ENCODE measurements at regions not wholly inside any gene's neighbourhood (a gene's known extent, or its start where the extent isn't known, plus 50 kb on each side); places are given as distances from the start of the nearest gene placed in this dataset.

DNA sequence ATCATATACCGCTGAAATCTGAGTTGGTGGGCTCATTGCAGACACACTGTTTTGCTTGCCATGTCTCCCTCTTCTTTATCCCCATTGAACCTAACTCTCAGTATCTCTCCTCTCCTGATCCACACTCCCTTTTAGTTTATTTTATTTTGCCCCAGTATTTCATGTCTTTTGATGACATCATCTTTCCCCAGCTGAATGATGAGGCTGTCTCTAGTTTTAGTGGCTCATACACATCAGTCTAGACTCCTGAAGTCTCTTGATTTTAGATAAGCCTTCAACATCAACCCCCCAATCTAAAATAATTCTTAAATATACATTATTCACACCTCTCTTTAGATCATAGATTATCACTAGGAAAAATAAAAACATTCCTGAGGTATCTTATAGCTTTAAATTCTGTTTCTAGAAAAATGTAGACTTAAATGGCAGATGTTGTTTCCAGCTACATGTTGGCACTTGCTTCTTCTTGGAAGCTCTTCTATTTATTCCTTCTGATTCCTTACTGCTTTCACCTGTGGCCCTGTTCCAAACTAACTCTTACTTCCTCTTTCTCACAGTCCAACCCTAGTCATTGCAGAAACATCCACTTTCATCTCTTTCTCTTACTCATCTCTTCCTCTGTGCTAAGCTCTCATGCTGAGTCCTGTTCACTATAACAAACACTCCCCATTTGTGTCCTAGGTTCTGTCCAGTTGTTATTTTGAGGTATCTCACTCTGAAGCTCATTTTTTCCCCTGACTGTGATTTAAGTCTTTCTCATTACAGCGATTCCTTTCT, 191.9 kb upstream of the SLC35B3 start:
- peak overlapping the region; percentile 61 for H3K4me2 ChIP-seq (ENCODE audit: low read length)
- Mint-ChIP-seq H3K36me3 (ENCODE audit: low read depth, unreplicated experiment) (no peaks in the 10 kb centered on the region), H3K4me3 (ENCODE audit: unreplicated experiment) (no peak overlapping the region), H3K4me1 (ENCODE audit: low read depth, unreplicated experiment) (no peaks in the 10 kb centered on the region), H3K27me3 (ENCODE audit: low read depth, unreplicated experiment) (no peaks in the 10 kb centered on the region), H3K9me3 (ENCODE audit: unreplicated experiment) (no peaks in the 10 kb centered on the region), H3K27ac (ENCODE audit: unreplicated experiment) (no peak overlapping the region)
- H3K9me3 ChIP-seq (ENCODE audit: insufficient read depth, low read depth, low read length): no peaks in the 10 kb centered on the region
- peak; percentile 36 for DNase-seq (ENCODE audit: low read depth)
- H3K9ac ChIP-seq (ENCODE audit: low read length): peak overlapping the region; percentile 32
- no peak overlapping the region for H3K4me3 ChIP-seq (ENCODE audit: insufficient read depth, low read depth, low read length)
- H3K27ac ChIP-seq (ENCODE audit: low read depth, low read length): peak overlapping the region; percentile 44
- FAIRE-seq: no peak
- H3K79me2 ChIP-seq (ENCODE audit: insufficient read depth, low read length): no peaks in the 10 kb centered on the region
- H3K36me3 ChIP-seq (ENCODE audit: insufficient read depth, low read length): no peaks in the 10 kb centered on the region
- H4K20me1 ChIP-seq (ENCODE audit: insufficient read depth, low read length): no peaks in the 10 kb centered on the region
- TF ChIP-seq EZH2 (IDR thresholded peaks at IDR 0.05; ENCODE audit: insufficient read depth, low read length) (no peak), CTCF (IDR thresholded peaks at IDR 0.05; ENCODE audit: insufficient read depth, low read depth, low read length) (no peak)
- H3K4me1 ChIP-seq (ENCODE audit: insufficient read depth, low read length): peaks cover 4% of the 10 kb centered on the region
- H3K27me3 ChIP-seq (ENCODE audit: insufficient read depth, low read length): no peaks in the 10 kb centered on the region
- no peak overlapping the region for H2AFZ ChIP-seq (ENCODE audit: low read depth, low read length)

DNA sequence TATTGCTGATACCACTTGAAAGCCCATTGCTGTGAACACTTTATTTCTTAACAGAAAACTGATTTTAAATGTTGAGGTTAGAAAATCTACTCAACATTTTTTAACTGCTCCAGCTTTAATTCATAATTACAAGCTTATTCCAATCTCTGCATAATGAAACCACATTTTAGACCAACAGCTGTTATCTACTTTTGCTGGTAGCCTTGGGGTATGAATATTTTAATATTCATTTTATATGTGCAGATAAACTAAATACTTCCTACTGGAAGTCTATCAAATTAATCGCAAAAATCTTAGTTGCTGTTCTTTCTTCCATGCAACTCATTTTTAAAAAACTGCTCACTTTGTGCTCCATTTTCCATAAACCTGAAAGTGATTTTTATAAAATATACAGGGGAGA, 189.3 kb upstream of the SLC35B3 start:
- H2AFZ ChIP-seq (ENCODE audit: low read depth, low read length): no peak overlapping the region
- H3K79me2 ChIP-seq (ENCODE audit: insufficient read depth, low read length): no peaks in the 10 kb centered on the region
- Mint-ChIP-seq H3K36me3 (ENCODE audit: low read depth, unreplicated experiment) (no peaks in the 10 kb centered on the region), H3K27me3 (ENCODE audit: low read depth, unreplicated experiment) (no peaks in the 10 kb centered on the region), H3K9me3 (ENCODE audit: unreplicated experiment) (no peaks in the 10 kb centered on the region), H3K4me1 (ENCODE audit: low read depth, unreplicated experiment) (no peaks in the 10 kb centered on the region), H3K4me3 (ENCODE audit: unreplicated experiment) (no peak overlapping the region), H3K27ac (ENCODE audit: unreplicated experiment) (no peak overlapping the region)
- no peak overlapping the region for H3K9ac ChIP-seq (ENCODE audit: low read length)
- FAIRE-seq: no peak
- H3K9me3 ChIP-seq (ENCODE audit: insufficient read depth, low read depth, low read length): no peaks in the 10 kb centered on the region
- no peak for TF ChIP-seq CTCF (IDR thresholded peaks at IDR 0.05; ENCODE audit: insufficient read depth, low read depth, low read length)
- TF ChIP-seq EZH2 (IDR thresholded peaks at IDR 0.05; ENCODE audit: insufficient read depth, low read length): no peak
- H3K36me3 ChIP-seq (ENCODE audit: insufficient read depth, low read length): no peaks in the 10 kb centered on the region
- no peak overlapping the region for H3K27ac ChIP-seq (ENCODE audit: low read depth, low read length)
- no peaks in the 10 kb centered on the region for H3K27me3 ChIP-seq (ENCODE audit: insufficient read depth, low read length)
- no peak for DNase-seq (ENCODE audit: low read depth)
- no peaks in the 10 kb centered on the region for H4K20me1 ChIP-seq (ENCODE audit: insufficient read depth, low read length)
- no peak overlapping the region for H3K4me2 ChIP-seq (ENCODE audit: low read length)
- H3K4me1 ChIP-seq (ENCODE audit: insufficient read depth, low read length): peaks cover 4% of the 10 kb centered on the region
- H3K4me3 ChIP-seq (ENCODE audit: insufficient read depth, low read depth, low read length): no peak overlapping the region

DNA sequence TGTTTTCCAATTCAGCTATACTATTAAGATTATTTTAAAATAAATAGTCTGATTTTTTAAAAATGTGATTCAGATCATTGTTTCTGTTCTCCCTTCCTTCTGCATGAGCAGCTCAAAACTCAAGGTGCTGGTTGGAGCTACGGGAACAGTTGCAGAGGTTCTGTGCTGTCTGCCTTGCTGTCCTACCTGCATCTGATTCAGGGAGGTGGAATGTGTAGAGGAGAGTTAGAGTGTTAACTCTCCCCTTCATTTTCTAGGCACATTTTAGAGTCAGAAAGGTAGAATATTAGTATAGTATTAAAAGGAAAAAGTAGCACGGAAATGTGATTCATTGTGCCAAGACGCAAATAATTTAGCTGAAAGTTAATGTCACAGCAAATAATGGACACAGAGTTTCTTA, 188.1 kb upstream of the SLC35B3 start:
- Histone ChIP-seq H4K20me1 (ENCODE audit: insufficient read depth, low read length) (no peaks in the 10 kb centered on the region), H3K9ac (ENCODE audit: low read length) (no peak overlapping the region), H2AFZ (ENCODE audit: low read depth, low read length) (no peak overlapping the region), H3K4me1 (ENCODE audit: insufficient read depth, low read length) (peaks cover 4% of the 10 kb centered on the region), H3K36me3 (ENCODE audit: insufficient read depth, low read length) (no peaks in the 10 kb centered on the region), H3K27me3 (ENCODE audit: insufficient read depth, low read length) (no peaks in the 10 kb centered on the region), H3K9me3 (ENCODE audit: insufficient read depth, low read depth, low read length) (no peaks in the 10 kb centered on the region), H3K79me2 (ENCODE audit: insufficient read depth, low read length) (no peaks in the 10 kb centered on the region), H3K4me3 (ENCODE audit: insufficient read depth, low read depth, low read length) (no peak overlapping the region), H3K4me2 (ENCODE audit: low read length) (no peak overlapping the region), H3K27ac (ENCODE audit: low read depth, low read length) (no peak overlapping the region)
- H3K36me3 Mint-ChIP-seq (ENCODE audit: low read depth, unreplicated experiment): no peaks in the 10 kb centered on the region
- TF ChIP-seq CTCF (IDR thresholded peaks at IDR 0.05; ENCODE audit: insufficient read depth, low read depth, low read length): no peak
- no peak for TF ChIP-seq EZH2 (IDR thresholded peaks at IDR 0.05; ENCODE audit: insufficient read depth, low read length)
- DNase-seq (ENCODE audit: low read depth) (no peak), FAIRE-seq (no peak)
- no peaks in the 10 kb centered on the region for H3K9me3 Mint-ChIP-seq (ENCODE audit: unreplicated experiment)
- no peaks in the 10 kb centered on the region for H3K4me1 Mint-ChIP-seq (ENCODE audit: low read depth, unreplicated experiment)
- H3K4me3 Mint-ChIP-seq (ENCODE audit: unreplicated experiment): no peak overlapping the region
- H3K27ac Mint-ChIP-seq (ENCODE audit: unreplicated experiment): no peak overlapping the region
- H3K27me3 Mint-ChIP-seq (ENCODE audit: low read depth, unreplicated experiment): no peaks in the 10 kb centered on the region
